SKM-1 treated with dmso at 0.1 percent for 144 hours (cell line): ENCODE measurements at regions not wholly inside any gene's neighbourhood (a gene's known extent, or its start where the extent isn't known, plus 50 kb on each side); places are given as distances from the start of the nearest gene placed in this dataset.
A peak's percentile ranks its signal among the peaks of the same experiment; 100 is the strongest.

Source experiments
- DNase-seq: peaks from one replicate; lab custom pipeline; 2025; ENCODE audit not compliant: unreplicated experiment; lab: John Stamatoyannopoulos, UW

GRCh38 chr15:62459875-62460274 lies 294.8 kb upstream of the C2CD4B start:
- no peak for DNase-seq

- DNase-seq: no peak
These were observed 297.2 kb upstream of the C2CD4B start for GRCh38 chr15:62462268-62462667.

GRCh38 chr15:62462721-62463120 lies 297.6 kb upstream of the C2CD4B start:
- DNase-seq: no peak

GRCh38 chr15:62464705-62465104 lies 299.6 kb upstream of the C2CD4B start:
- DNase-seq: no peak

GRCh38 chr15:62465173-62465572 lies 300.1 kb upstream of the C2CD4B start:
- DNase-seq: no peak

GRCh38 chr15:62469478-62469873 lies 304.4 kb upstream of the C2CD4B start:
- DNase-seq: no peak

GRCh38 chr15:62469874-62470688 lies 305.0 kb upstream of the C2CD4B start:
- DNase-seq: no peak

- DNase-seq: no peak
These were observed 307.7 kb upstream of the C2CD4B start for GRCh38 chr15:62472616-62473299.

GRCh38 chr15:62474021-62474770 lies 309.1 kb upstream of the C2CD4B start:
- DNase-seq: no peak

- no peak for DNase-seq
These were observed 309.7 kb upstream of the C2CD4B start for GRCh38 chr15:62474771-62475124.

- no peak for DNase-seq
These were observed 310.5 kb upstream of the C2CD4B start for GRCh38 chr15:62475591-62475990.

- no peak for DNase-seq
These were observed 311.1 kb upstream of the C2CD4B start for GRCh38 chr15:62476163-62476562.

- no peak for DNase-seq
These were observed 312.8 kb upstream of the C2CD4B start for GRCh38 chr15:62477929-62478328.

GRCh38 chr15:62482785-62483429 lies 317.8 kb upstream of the C2CD4B start:
- peak; percentile 81 for DNase-seq

- no peak for DNase-seq
These were observed 318.7 kb upstream of the C2CD4B start for GRCh38 chr15:62483814-62484213.

- no peak for DNase-seq
These were observed 320.2 kb upstream of the C2CD4B start for GRCh38 chr15:62485170-62485720.

GRCh38 chr15:62486041-62486440 lies 321.0 kb upstream of the C2CD4B start:
- DNase-seq: no peak

GRCh38 chr15:62488387-62488786 lies 323.3 kb upstream of the C2CD4B start:
- no peak for DNase-seq

GRCh38 chr15:62491642-62492041 lies 326.6 kb upstream of the C2CD4B start:
- DNase-seq: no peak

- DNase-seq: no peak
These were observed 327.8 kb upstream of the C2CD4B start for GRCh38 chr15:62492900-62493299.

GRCh38 chr15:62494197-62494596 lies 329.1 kb upstream of the C2CD4B start:
- no peak for DNase-seq
